Endothelial cell of umbilical vein (primary cell): ENCODE measurements at regions not wholly inside any gene's neighbourhood (a gene's known extent, or its start where the extent isn't known, plus 50 kb on each side); places are given as distances from the start of the nearest gene placed in this dataset.

ENCODE experiments used
- BruUV-seq: library from RNA; stranded (reverse); fragments of 400-500 nt; replicated peaks from 2 replicates; lab custom pipeline; 2021; lab: Mats Ljungman, UMichigan
- CTCF ChIA-PET: fragments of 300-600, 350-600 bp; sonication (Branson Sonifier 250); formaldehyde crosslinking; loops from one replicate; lab custom pipeline; 2021; ENCODE audit warnings: antibody characterized with exemption, inconsistent platforms; lab: Charles Lee
- POLR2A ChIA-PET: fragments of 300-600, 350-600 bp; sonication (Branson Sonifier 250); formaldehyde crosslinking; loops from one replicate; lab custom pipeline; 2021; ENCODE audit warnings: antibody characterized with exemption, inconsistent platforms; lab: Charles Lee
- DNase-seq: peaks from one replicate; pipeline ENCODE4 v3.0.0-alpha.2; 2011; ENCODE audit warnings: low read depth, low spot score
- FAIRE-seq: peaks from 2 replicates; lab custom pipeline; 2011; peaks lifted over from hg19 to GRCh38; lab: Jason Lieb, UNC
- H2AFZ ChIP-seq: 2 replicates; pipeline ENCODE4 v1.6.0; 2012; ENCODE audit warnings: low read depth, low read length, control low read depth, inconsistent platforms
- H3K27ac ChIP-seq: 2 replicates; pipeline ENCODE4 v1.5.1; 2011; ENCODE audit warnings: low read depth, mild to moderate bottlenecking, control low read depth, low read length, moderate library complexity; ENCODE audit not compliant: insufficient read depth
- H3K27me3 ChIP-seq, 2 experiments: 2 replicates each; pipeline versions ENCODE4 v1.6.0 to v1.6.1; 2011; ENCODE audit warnings: low read length in 2 of 2, mixed read lengths in 1 of 2; ENCODE audit not compliant: control insufficient read depth in 2 of 2, insufficient read depth in 2 of 2
- H3K36me3 ChIP-seq, 2 experiments: 2 replicates in 1 of 2; 3 replicates in 1 of 2; pipeline ENCODE4 v1.5.1; 2011; ENCODE audit warnings: low read length in 2 of 2, mild to moderate bottlenecking in 1 of 2, moderate library complexity in 1 of 2; ENCODE audit not compliant: control insufficient read depth in 2 of 2, insufficient read depth in 2 of 2; ENCODE audit errors: extremely low read depth in 1 of 2
- H3K4me1 ChIP-seq: 3 replicates; pipeline ENCODE4 v1.5.1; 2011; ENCODE audit warnings: mild to moderate bottlenecking, low read length; ENCODE audit not compliant: control insufficient read depth, insufficient read depth; ENCODE audit errors: extremely low read depth
- H3K4me2 ChIP-seq: 2 replicates; pipeline ENCODE4 v1.6.1; 2011; ENCODE audit warnings: low read length, control low read depth, mixed read lengths; ENCODE audit not compliant: insufficient read depth
- H3K4me3 ChIP-seq, 3 experiments: fragments of 200-600 bp in 1 of 3; sonication (generic), shearing (Covaris generic) in 1 of 3; replicated peaks in 1 of 3; 2 replicates each; pipeline ENCODE4 v1.5.1; 2011 to 2016; ENCODE audit warnings: control low read depth in 3 of 3, low read length in 3 of 3, mild to moderate bottlenecking in 2 of 3, inconsistent platforms in 1 of 3, low read depth in 1 of 3, moderate library complexity in 1 of 3; ENCODE audit not compliant: insufficient read depth in 1 of 3
- H3K79me2 ChIP-seq: 2 replicates; pipeline ENCODE4 v1.6.0; 2012; ENCODE audit warnings: low read length, inconsistent platforms; ENCODE audit not compliant: control insufficient read depth, insufficient read depth
- H3K9ac ChIP-seq: replicated peaks from 2 replicates; pipeline ENCODE3; 2011; ENCODE audit warnings: low read length, control low read depth; ENCODE audit not compliant: insufficient read depth; ENCODE audit errors: extremely low read depth
- H3K9me1 ChIP-seq: replicated peaks from 3 replicates; pipeline ENCODE4 v1.6.0; 2011; ENCODE audit warnings: mild to moderate bottlenecking, low read length; ENCODE audit not compliant: control insufficient read depth, insufficient read depth; ENCODE audit errors: extremely low read depth
- H3K9me3 ChIP-seq: replicated peaks from 2 replicates; pipeline ENCODE4 v1.5.1; 2012; ENCODE audit warnings: low read length, inconsistent platforms; ENCODE audit not compliant: control insufficient read depth, insufficient read depth
- H4K20me1 ChIP-seq: replicated peaks from 2 replicates; pipeline ENCODE3; 2011; ENCODE audit warnings: mild to moderate bottlenecking, low read length; ENCODE audit not compliant: control insufficient read depth, insufficient read depth; ENCODE audit errors: extremely low read depth
- EZH2 ChIP-seq: IDR thresholded peaks from 2 replicates; pipeline ENCODE4 v1.6.1; 2012; ENCODE audit warnings: borderline replicate concordance, low read depth, mild to moderate bottlenecking, moderate library complexity, low read length, inconsistent platforms; ENCODE audit not compliant: severe bottlenecking
- FOS ChIP-seq: IDR thresholded peaks from 2 replicates; pipeline ENCODE4 v1.6.1; 2011; ENCODE audit warnings: mild to moderate bottlenecking, low read length, moderate library complexity, borderline replicate concordance; ENCODE audit not compliant: insufficient read depth
- GATA2 ChIP-seq: IDR thresholded peaks from 2 replicates; pipeline ENCODE4 v1.7.0; 2011; ENCODE audit warnings: low read depth, mild to moderate bottlenecking, moderate library complexity, mixed read lengths, low read length; ENCODE audit not compliant: insufficient read length, insufficient read depth
- MYC ChIP-seq: IDR thresholded peaks from one replicate; pipeline ENCODE4 v1.6.1; 2011; ENCODE audit warnings: mild to moderate bottlenecking, low read depth, low read length
- POLR2A ChIP-seq: IDR thresholded peaks from 2 replicates; pipeline ENCODE4 v1.6.1; 2012; ENCODE audit warnings: low read depth, mild to moderate bottlenecking, control low read depth, low read length
- POLR2AphosphoS5 ChIP-seq: IDR thresholded peaks from 2 replicates; pipeline ENCODE4 v1.6.1; 2012; ENCODE audit warnings: low read depth, mild to moderate bottlenecking, control low read depth, low read length, moderate library complexity; ENCODE audit not compliant: insufficient read depth
- dilution Hi-C: fragments of 300-500 bp; cut with MboI; formaldehyde crosslinking; loops from one replicate; pipeline ENCODE4 v1.15.0; 2019; ENCODE audit warnings: low sequenced_read_pairs; ENCODE audit not compliant: extremely low pct_ligation_motif_present
- intact Hi-C: fragments of 100-400 bp; cut with micrococcal nuclease; formaldehyde crosslinking; loops from one replicate; pipeline ENCODE4 v1.10.0; 2022
- TF ChIP-seq, protein P1 (sequence below): IDR thresholded peaks from 2 replicates; pipeline ENCODE4 v1.6.1; 2011; ENCODE audit not compliant: insufficient read depth, insufficient read length

- FAIRE-seq (no peak), DNase-seq (no peak)
- Histone ChIP-seq H3K4me1 (no peaks in the 10 kb centered on the region), H3K27ac (no peak overlapping the region), H3K9me1 (no peaks in the 10 kb centered on the region), H2AFZ (no peak overlapping the region), H3K4me3 (no peak overlapping the region), H3K79me2 (no peaks in the 10 kb centered on the region), H3K36me3 (no peaks in the 10 kb centered on the region), H3K4me2 (no peak overlapping the region), H3K27me3 (peaks cover 0 to 12% of the 10 kb centered on the region in 2 experiments), H3K9me3 (no peaks in the 10 kb centered on the region), H4K20me1 (no peaks in the 10 kb centered on the region), H3K9ac (no peak overlapping the region)
- intact Hi-C loops = loop anchor here (5.0 kb wide), 2 partner anchors 45 to 485 kb away; no protein-coding TSS in a partner anchor
- dilution Hi-C loops = no loop called here
- TF ChIP-seq FOS (peak; percentile 32), GATA2 (no peak), MYC (no peak), EZH2 (no peak), POLR2A (no peak), POLR2AphosphoS5 (no peak)
- TF ChIP-seq, protein P1, sequence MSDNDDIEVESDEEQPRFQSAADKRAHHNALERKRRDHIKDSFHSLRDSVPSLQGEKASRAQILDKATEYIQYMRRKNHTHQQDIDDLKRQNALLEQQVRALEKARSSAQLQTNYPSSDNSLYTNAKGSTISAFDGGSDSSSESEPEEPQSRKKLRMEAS = no peak
- ChIA-PET POLR2A (no interaction called here), CTCF (interaction anchor here (1.6 to 1.7 kb wide), 3 partner anchors 22 to 293 kb away, joined by 4 to 6 read pairs (median 5); no protein-coding TSS in a partner anchor)
- no TSS peak for BruUV-seq
These were observed 114.1 kb upstream of the CARD11 start for GRCh38 chr7:3157566-3158287.

DNA sequence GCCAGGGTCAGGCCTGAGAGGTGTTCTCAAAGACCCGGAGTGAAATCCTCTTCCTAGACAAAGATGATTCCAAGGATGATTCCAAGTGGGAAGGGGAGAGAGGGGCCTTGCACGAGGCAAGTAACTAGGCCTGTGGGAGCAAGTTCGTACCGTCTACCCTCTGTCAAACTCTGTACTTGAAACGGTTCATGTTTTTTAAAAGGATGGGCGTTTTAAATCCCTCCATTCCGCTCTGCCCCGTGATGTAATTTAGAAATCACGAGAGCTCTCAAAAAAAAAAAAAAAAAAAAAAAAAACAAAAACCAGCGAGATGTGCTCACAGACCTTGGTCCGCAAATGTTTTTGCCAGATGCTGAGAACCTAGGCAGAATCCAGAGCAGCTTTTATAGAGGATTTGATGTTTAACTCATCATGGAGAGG lies 114.7 kb upstream of the CARD11 start:
- H3K9ac ChIP-seq = no peak overlapping the region
- H3K27ac ChIP-seq = no peak overlapping the region
- no peak overlapping the region for H2AFZ ChIP-seq
- peaks cover 0 to 9% of the 10 kb centered on the region in 2 experiments for H3K27me3 ChIP-seq
- H3K36me3 ChIP-seq = no peaks in the 10 kb centered on the region
- no peaks in the 10 kb centered on the region for H3K4me1 ChIP-seq
- POLR2A ChIA-PET = no interaction called here
- CTCF ChIA-PET = interaction anchor here (1.6 to 1.7 kb wide), 3 partner anchors 21 to 294 kb away, joined by 4 to 6 read pairs (median 5); no protein-coding TSS in a partner anchor
- intact Hi-C loops = loop anchor here (5.0 kb wide), 2 partner anchors 44 to 486 kb away; no protein-coding TSS in a partner anchor
- no peak overlapping the region for H3K4me3 ChIP-seq
- H4K20me1 ChIP-seq = no peaks in the 10 kb centered on the region
- no peak for FAIRE-seq
- TF ChIP-seq, protein P1 = no peak
- dilution Hi-C loops = no loop called here
- no peaks in the 10 kb centered on the region for H3K79me2 ChIP-seq
- H3K9me3 ChIP-seq = no peaks in the 10 kb centered on the region
- no peak for DNase-seq
- BruUV-seq = no TSS peak
- no peak overlapping the region for H3K4me2 ChIP-seq
- no peaks in the 10 kb centered on the region for H3K9me1 ChIP-seq
